MG63 (cell line): ENCODE measurements at regions not wholly inside any gene's neighbourhood (a gene's known extent, or its start where the extent isn't known, plus 50 kb on each side); places are given as distances from the start of the nearest gene placed in this dataset.
A peak's percentile ranks its signal among the peaks of the same experiment; 100 is the strongest.

Experiments
- DNase-seq: peaks from one replicate; pipeline ENCODE4 v3.0.0-alpha.2; 2020
- H3K27me3 ChIP-seq: fragments of 250-450 bp; sonication (Bioruptor Pico); 2 replicates; pipeline ENCODE4 v1.5.1; 2020; ENCODE audit warnings: mild to moderate bottlenecking, moderate library complexity
- H3K36me3 ChIP-seq: fragments of 250-450 bp; sonication (Bioruptor Pico); 2 replicates; pipeline ENCODE4 v1.5.1; 2020; ENCODE audit warnings: mild to moderate bottlenecking, moderate library complexity
- H3K4me3 ChIP-seq: fragments of 250-450 bp; sonication (Bioruptor Pico); 2 replicates; pipeline ENCODE4 v1.5.1; 2020; ENCODE audit warnings: mild to moderate bottlenecking, moderate library complexity
- H3K9me3 ChIP-seq: fragments of 250-450 bp; sonication (Bioruptor Pico); 2 replicates; pipeline ENCODE4 v1.5.1; 2020; ENCODE audit warnings: mild to moderate bottlenecking, moderate library complexity

DNA sequence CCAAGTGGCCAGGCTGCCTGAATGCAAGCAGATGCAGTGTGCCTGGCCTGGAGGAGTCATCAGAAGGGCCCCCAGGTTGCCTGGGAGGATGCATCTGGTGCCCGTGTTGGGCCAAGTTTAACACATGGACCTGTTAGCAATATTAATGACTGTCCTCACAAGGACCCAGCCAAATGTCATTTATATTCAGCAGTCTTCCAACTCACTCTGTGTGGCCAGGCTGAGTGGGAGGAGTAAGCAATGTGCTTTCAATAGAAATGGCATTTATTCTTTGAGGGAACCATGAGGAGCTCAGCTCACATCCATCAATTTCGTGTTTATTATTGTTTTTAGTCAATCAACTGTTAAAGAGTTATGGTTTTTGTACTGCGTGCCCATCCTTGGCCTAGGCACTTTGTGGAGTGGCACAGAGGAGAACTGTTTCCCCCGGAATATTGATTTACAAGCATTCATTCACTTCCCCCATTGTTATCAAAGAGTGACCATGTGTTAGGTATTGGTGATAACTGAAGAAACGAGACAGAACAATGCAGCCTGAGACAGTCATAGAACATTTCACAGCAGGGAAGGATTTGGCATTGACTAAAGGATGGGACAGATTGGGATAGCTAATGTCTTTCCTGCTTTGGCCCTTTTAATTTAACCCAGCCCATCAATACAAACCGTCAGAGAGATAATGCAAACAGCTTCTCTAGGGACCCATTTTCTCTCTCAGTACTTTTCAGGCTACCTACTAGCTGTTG lies 725.2 kb downstream of the TSN start:
- no peak for DNase-seq
- Histone ChIP-seq H3K9me3 (no peaks in the 10 kb centered on the region), H3K4me3 (no peak overlapping the region), H3K36me3 (no peaks in the 10 kb centered on the region), H3K27me3 (no peaks in the 10 kb centered on the region)

DNA sequence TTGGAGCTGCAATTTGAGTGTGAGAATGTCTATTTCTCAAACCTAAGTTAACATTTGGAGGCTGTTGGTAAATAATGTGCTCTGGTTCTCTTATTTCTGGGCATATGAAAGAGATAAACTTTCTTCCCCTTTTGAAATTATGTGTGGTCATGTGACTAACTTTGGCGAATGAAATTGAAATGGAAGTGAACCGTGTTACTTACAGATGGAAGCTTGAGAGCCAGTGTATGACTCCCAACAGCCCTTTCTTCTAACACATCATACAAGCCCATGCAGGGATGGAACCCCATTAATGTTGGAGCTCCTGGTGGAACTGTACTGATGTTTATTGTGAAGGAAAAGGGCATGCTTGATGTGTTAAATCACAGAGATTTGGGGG lies 725.8 kb downstream of the TSN start:
- DNase-seq: no peak
- H3K4me3 ChIP-seq: no peak overlapping the region
- no peaks in the 10 kb centered on the region for H3K36me3 ChIP-seq
- no peaks in the 10 kb centered on the region for H3K9me3 ChIP-seq
- no peaks in the 10 kb centered on the region for H3K27me3 ChIP-seq

DNA sequence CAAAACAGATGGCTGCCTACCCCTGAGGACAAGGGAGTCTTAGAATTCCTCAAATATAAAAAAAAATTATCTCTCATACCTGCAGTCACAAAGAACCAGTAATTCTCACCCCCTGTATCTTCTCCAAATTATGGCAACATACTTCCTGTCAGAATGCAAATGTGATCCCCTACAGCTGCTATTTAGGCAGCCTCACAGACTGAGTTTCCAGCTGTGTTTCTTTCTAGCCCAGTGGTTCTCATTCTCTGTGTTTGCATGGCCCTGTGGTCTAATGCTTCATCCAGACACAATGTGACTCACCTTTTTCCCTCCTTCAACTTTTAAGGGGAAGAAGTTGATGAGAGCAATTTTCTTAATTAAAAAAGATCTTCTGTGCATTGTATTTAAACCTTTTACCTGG lies 726.3 kb downstream of the TSN start:
- H3K27me3 ChIP-seq: no peaks in the 10 kb centered on the region
- no peak overlapping the region for H3K4me3 ChIP-seq
- no peak for DNase-seq
- H3K36me3 ChIP-seq: no peaks in the 10 kb centered on the region
- no peaks in the 10 kb centered on the region for H3K9me3 ChIP-seq

DNA sequence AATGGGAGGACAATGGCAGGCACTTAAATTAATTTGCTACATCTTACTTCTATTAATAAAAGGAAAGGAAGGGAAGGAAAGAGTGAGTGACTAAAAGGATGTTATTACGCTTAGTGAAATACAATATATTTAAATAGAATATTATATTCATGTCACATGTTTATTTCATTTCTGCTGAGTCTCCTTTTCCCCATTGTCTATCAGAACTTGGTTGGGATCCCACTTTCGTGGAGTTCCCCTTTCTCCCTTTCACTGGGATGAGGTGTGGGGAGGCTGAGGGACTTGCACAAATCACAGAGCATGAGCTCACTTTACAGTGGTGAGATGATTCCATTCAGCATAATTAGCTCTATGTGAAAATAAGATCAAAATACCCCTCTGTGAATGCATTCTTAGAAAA lies 730.6 kb downstream of the TSN start:
- no peaks in the 10 kb centered on the region for H3K9me3 ChIP-seq
- no peaks in the 10 kb centered on the region for H3K27me3 ChIP-seq
- no peak for DNase-seq
- no peak overlapping the region for H3K4me3 ChIP-seq
- no peaks in the 10 kb centered on the region for H3K36me3 ChIP-seq

DNA sequence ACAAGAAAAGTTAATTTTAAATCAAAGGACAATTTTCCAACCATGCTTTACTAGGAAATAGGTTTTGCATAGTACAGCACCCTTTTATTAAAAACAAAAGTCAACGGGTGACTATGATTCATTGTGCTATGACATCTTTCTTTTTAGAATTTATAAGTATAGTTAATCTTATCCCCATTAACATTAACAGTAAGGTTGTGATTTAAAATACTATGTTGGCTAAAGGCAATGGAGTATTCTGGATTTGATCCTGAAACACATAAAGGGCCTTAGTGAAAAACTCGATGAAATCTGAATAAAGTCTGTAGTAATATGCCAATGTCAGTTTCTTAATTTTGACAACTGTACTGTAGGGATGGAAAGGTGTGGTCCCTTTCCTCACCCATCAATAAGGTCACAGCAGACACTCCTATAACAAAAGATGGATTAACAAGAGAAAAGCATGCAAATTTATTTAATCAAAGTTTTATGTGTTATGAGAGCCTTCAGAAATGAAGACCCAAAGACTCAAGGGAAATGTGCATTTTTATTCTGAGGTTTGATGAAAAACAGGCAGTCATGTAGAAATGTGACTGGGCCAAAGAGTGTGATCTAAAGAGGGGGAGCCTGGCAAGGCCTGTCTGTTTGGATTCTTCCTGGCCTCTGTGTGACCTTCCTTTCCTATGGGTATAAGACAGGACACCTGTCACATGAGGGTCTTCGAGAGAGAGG lies 731.4 kb downstream of the TSN start:
- Histone ChIP-seq H3K4me3 (no peak overlapping the region), H3K36me3 (no peaks in the 10 kb centered on the region), H3K27me3 (no peaks in the 10 kb centered on the region; the same call in 1 of the 2 replicates), H3K9me3 (no peaks in the 10 kb centered on the region)
- no peak for DNase-seq

DNA sequence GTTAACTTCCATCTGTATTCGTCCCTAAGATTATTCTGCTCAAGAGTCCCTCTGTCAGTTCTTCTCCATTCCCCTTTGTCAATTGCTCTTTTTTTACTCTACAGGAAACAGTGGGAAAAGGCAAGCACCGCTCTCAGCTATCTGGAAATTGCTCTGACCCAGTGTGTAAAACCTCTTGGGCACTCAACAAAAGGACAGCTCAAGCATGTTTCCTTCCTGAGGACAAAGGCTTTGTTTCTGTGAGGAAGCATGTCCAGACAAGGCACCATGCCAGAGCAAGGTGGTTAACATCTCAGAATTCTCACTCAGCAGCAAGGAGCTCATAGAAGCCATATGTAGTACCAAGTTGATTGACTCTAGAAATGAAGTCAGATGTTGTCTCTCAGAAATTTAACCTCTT lies 735.6 kb downstream of the TSN start:
- Histone ChIP-seq H3K36me3 (no peaks in the 10 kb centered on the region), H3K27me3 (no peaks in the 10 kb centered on the region; the same call in 1 of the 2 replicates), H3K9me3 (peaks cover 4% of the 10 kb centered on the region; the same call in 1 of the 2 replicates), H3K4me3 (no peak overlapping the region)
- no peak for DNase-seq

DNA sequence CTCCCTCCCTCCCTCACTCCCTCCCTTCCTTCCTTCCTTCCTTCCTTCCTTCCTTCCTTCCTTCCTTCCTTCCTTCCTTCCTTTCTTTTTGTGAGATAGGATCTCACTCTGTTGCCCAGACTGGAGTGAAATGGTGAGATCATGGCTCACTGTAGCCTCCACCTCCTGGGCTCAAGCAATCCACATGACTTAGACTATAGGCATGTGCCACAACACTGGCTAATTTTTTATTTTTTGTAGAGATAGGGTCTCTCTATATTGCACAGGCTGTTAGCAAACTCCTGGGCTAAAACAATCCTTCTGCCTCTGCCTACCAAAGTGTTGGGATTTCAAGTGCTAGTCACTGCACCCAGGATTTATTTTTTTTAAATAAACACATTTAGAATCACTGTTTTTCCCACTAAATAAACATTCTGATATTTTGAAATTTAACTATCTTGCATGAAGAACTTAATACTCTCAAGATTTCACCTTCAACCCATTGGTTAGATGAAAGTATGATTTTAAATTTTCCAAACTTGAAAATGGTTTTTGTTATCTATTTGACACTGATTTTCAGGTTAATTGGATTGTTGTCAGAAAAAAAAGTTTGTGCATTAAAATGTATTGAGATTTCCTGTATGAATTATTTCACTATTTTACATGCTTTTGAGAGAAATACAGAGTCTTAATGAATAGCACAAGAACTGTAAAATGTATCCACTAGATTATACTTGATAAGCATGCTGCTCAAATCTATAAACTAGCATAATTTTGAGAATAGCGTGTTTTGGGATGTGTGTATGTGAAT lies 745.1 kb downstream of the TSN start:
- Histone ChIP-seq H3K36me3 (no peaks in the 10 kb centered on the region), H3K9me3 (no peaks in the 10 kb centered on the region; the same call in 1 of the 2 replicates), H3K4me3 (no peak overlapping the region), H3K27me3 (no peaks in the 10 kb centered on the region)
- no peak for DNase-seq

DNA sequence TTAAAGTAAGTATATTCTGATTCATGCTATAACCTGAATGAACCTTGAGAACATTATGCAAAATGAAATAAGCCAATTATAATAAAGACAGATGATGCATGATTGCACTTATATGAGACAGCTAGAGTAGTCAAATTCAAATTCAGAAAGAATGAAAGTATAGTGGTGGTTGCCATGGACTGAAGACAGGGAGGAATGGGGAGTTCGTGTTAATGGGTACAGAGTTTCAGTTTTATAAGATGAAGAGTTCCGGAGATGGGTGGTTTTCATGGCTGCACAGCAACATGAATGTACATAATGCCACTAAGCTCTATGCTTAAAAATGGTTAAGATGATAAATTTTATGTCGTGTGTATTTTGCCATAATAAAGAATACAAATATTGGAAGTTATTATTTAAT lies 751.2 kb downstream of the TSN start:
- DNase-seq: no peak
- no peaks in the 10 kb centered on the region for H3K27me3 ChIP-seq

DNA sequence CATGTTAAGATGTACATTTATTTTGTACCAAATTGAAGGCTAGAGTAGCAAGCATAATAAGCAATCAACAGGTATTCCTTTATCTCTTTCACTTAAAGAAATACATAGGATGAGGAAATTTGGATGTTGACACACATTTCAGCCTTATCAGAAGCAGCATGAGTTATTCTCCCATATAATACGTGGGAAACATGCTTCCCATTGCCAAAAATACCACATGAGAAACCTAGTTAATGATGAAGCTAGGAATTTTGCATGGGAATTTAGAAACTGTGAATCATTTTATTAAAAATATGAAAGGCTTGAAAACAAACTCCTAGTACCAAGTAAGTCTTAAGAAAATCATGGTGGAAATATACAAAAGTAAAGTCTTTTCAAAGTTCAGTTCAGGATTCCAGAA lies 751.8 kb downstream of the TSN start:
- H3K27me3 ChIP-seq: no peaks in the 10 kb centered on the region
- H3K36me3 ChIP-seq: no peaks in the 10 kb centered on the region
- no peak overlapping the region for H3K4me3 ChIP-seq
- no peak for DNase-seq
- peaks cover 3% of the 10 kb centered on the region; the same call in 1 of the 2 replicates for H3K9me3 ChIP-seq

More for the DNA sequence above, 751.2 kb downstream of the TSN start:
- no peaks in the 10 kb centered on the region for H3K36me3 ChIP-seq
- peaks cover 3% of the 10 kb centered on the region; the same call in 1 of the 2 replicates for H3K9me3 ChIP-seq
- H3K4me3 ChIP-seq: no peak overlapping the region

DNA sequence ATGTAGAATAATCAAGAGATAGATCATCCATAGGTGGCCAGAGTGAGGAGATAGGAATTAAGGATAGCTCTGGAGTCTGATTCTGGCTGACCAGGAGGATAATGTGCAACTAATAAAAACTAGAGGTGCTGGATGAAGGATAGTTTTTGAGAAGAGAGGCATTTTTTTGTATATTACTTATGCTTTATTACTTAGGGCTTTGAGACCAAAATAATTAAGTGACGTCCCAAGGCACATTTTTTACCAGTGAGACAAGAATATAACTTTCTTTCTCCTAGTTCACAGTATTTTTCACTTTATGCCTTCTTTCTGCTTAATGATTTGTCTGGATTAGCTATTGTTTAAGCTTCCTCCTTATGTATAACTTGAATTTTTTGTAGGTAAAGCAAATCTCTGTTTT lies 756.6 kb downstream of the TSN start:
- Histone ChIP-seq H3K9me3 (peaks cover 3% of the 10 kb centered on the region; the same call in 1 of the 2 replicates), H3K4me3 (no peak overlapping the region), H3K27me3 (no peaks in the 10 kb centered on the region), H3K36me3 (no peaks in the 10 kb centered on the region)
- no peak for DNase-seq

DNA sequence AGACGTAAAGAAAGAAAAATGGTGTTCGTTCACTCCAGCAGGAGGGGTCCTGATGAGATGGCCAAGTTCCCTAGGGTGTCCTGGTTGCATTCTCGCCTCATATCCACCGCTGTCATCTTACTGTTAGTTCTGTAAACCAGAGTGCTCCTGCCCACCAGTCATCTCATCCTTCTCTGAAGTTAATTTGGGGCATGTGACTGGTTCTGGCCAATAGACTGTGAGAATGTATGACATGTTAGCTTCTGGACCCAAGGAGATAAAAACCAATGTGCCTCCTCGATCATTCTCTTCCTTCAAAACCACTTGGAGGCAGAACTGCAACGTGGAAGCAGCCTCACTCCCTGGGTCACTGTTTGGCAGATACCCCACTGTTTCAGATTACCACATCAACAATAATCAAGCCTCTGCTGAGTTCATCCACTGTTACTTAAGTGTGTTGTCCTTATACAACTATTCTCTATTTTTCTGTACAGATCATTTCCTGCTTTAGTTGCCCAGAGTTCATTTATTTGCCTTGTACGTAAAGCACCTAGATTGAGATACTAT lies 759.1 kb downstream of the TSN start:
- H3K9me3 ChIP-seq: peaks cover 3% of the 10 kb centered on the region; the same call in 1 of the 2 replicates
- H3K36me3 ChIP-seq: no peaks in the 10 kb centered on the region
- no peak overlapping the region for H3K4me3 ChIP-seq
- peak; percentile 42 for DNase-seq
- H3K27me3 ChIP-seq: no peaks in the 10 kb centered on the region

DNA sequence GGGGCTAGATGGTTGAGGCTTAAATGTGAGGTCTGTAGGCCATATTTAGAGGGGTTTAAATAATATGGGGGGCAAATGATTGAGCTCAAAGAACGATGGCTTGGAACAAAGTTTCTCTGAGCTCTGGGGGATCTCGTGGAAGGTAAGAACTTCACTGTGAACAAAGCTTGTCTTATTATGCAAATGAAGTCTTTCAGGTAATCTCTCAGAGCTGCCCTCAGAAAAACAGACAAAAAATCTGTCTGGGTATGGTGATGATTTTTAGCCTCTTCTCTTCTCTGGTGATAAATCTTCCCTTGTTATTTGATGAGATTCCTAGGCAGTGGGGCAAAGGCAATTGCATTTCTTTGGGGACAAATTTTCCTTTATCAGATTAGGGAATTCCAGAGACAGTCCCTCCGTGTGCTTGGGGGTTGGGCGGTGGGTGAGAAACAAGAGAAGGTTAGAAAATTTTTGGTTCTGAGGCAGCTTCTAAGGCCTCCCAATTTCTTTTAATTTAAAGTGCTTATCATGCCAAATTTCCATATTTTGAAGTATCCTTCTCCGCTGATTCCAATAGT lies 760.4 kb downstream of the TSN start:
- DNase-seq: no peak
- Histone ChIP-seq H3K36me3 (no peaks in the 10 kb centered on the region), H3K4me3 (no peak overlapping the region), H3K27me3 (no peaks in the 10 kb centered on the region), H3K9me3 (no peaks in the 10 kb centered on the region)

DNA sequence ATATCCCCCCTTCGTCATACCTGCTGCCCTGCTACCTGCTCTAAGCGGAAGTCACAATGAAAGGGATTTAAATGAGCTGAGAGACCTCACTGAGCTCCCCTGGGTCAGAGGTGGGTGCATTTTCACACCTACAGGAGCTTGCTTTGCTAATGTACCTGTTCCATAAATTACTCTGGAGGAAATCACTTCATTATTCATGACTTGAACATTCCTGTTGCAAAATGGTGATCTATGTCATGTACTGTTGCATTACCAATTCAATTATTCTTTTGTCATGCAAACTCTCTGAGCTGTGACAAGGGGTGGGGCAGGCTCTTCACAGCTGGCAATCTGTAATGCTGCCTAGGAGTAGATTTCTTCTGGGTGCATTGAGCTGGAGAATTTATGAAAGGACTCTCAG lies 761.3 kb downstream of the TSN start:
- no peak for DNase-seq
- H3K9me3 ChIP-seq: no peaks in the 10 kb centered on the region
- H3K27me3 ChIP-seq: no peaks in the 10 kb centered on the region
- no peak overlapping the region for H3K4me3 ChIP-seq
- H3K36me3 ChIP-seq: no peaks in the 10 kb centered on the region

DNA sequence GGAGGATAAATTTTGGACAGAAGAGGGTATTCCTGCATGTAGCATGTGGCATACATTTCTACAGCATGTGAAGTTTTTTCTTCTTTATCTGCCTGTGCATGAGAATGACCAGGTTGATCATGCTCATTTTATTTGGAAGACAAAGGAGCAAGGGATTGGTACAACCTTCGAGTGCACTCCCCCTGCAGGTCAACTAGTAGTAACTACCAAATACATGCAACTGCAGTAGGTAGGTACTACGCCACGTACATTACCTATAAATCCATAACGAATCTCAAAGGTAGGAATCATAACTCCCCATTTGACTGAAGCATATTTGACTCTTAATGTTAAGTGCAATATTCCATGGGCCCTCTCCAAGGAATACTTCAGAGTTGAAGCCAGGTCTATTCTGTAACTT lies 763.9 kb downstream of the TSN start:
- no peaks in the 10 kb centered on the region for H3K27me3 ChIP-seq
- H3K9me3 ChIP-seq: no peaks in the 10 kb centered on the region
- DNase-seq: no peak
- H3K4me3 ChIP-seq: no peak overlapping the region
- no peaks in the 10 kb centered on the region for H3K36me3 ChIP-seq

DNA sequence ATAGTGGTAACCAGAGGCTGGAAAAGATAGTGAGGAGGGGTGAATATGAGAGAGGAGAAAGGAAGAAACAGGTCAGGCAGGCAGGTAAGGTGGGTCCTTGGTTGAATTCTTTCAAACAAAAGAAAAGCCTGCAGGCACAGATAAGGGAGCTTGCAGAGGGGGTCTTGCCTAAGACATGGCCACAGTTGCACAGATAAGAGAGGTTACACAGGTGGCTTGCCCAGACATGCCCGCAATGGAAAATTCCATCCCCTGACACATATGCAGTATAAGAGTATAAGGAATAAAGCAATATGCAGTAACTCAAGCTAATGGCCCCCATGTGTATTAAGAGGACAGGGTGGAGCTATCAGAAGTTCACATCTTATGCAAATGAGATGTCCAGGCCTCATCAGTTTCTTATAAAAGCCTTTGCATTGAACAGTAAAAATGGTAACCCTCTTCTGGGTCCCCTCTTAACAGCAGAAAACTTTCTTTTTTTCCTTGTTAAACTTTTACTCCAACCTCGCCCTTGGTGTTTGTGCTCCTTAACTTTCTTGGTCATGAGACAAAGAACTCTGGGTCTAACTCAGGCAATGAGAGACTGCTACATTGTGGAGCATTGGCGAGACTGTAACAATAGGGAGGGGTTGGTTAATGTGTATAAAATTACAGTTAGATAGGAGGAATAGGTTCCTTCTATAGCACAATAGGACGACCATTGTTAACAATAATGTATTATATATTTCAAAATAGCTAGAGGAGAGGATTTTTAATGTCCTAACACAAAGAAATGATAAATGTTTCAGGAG lies 764.6 kb downstream of the TSN start:
- Histone ChIP-seq H3K4me3 (no peak overlapping the region), H3K27me3 (no peaks in the 10 kb centered on the region), H3K9me3 (no peaks in the 10 kb centered on the region), H3K36me3 (no peaks in the 10 kb centered on the region)
- no peak for DNase-seq

DNA sequence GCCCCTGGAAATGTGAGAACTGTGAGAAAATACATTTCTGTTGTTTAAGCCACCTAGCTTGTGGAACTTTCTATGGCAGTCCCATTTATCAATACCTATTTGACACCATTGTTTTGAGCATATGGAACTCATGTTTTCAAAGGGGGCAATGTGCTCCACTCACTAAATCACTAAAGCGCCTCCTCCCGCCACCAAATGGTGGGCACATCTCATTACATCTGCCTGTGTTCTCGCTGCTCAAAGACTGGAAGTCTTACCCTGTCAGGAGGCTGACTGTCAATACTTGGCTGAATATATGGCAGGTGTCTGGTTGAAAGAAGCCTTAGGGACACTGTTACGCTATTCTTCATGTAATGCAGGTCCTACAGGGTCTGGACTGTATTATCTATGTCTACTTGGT lies 767.7 kb downstream of the TSN start:
- no peak for DNase-seq
- no peaks in the 10 kb centered on the region for H3K36me3 ChIP-seq
- H3K9me3 ChIP-seq: no peaks in the 10 kb centered on the region
- no peaks in the 10 kb centered on the region for H3K27me3 ChIP-seq
- no peak overlapping the region for H3K4me3 ChIP-seq
